K562 (cell line): ENCODE measurements at regions not wholly inside any gene's neighbourhood (a gene's known extent, or its start where the extent isn't known, plus 50 kb on each side); places are given as distances from the start of the nearest gene placed in this dataset.

Experiments used
- ATAC-seq: fragments of 200-7000 bp; cut with Tn5 transposase; 3 replicates; pipeline ENCODE4 v1.9.1; 2020; ENCODE audit warnings: moderate library complexity
- BruUV-seq: library from RNA; stranded (reverse); fragments of 400-500 nt; replicated peaks from 2 replicates; lab custom pipeline; 2021; lab: Mats Ljungman, UMichigan
- CTCF ChIA-PET: fragments of 300-600 bp; formaldehyde crosslinking; extraction: SDS; loops from one replicate; lab custom pipeline; 2021; ENCODE audit warnings: low intra/inter-chr PET ratio; lab: Yijun Ruan, JAX
- POLR2A ChIA-PET: fragments of 300-600, 350-650 bp; sonication (Branson Sonifier 250); formaldehyde crosslinking; extraction: SDS; loops from one replicate; lab custom pipeline; 2021; ENCODE audit warnings: antibody characterized with exemption, inconsistent platforms; lab: Yijun Ruan, JAX
- DNase-seq, 4 experiments: peaks; one replicate each; pipeline versions ENCODE4 v3.0.0 to v3.0.0-alpha.2; 2011 to 2018; ENCODE audit warnings: low spot score in 3 of 4, mixed read lengths in 3 of 4; ENCODE audit errors: extremely low read depth in 1 of 4
- FAIRE-seq: peaks from 2 replicates; lab custom pipeline; 2011; peaks lifted over from hg19 to GRCh38; lab: Jason Lieb, UNC
- H2AFZ ChIP-seq: 2 replicates; pipeline ENCODE4 v1.6.0; 2011; ENCODE audit warnings: low read depth, low read length, control low read depth, inconsistent platforms
- H3K27ac ChIP-seq: fragments of 200-600 bp; 3 replicates; pipeline ENCODE4 v1.8.0; 2011; ENCODE audit warnings: low read depth, mild to moderate bottlenecking, control low read depth, inconsistent platforms, low read length, moderate library complexity, mixed read lengths; ENCODE audit errors: extremely low read depth
- H3K27me3 ChIP-seq, 2 experiments: fragments of 300-600 bp in 1 of 2; 2 replicates in 1 of 2; 3 replicates in 1 of 2; pipeline versions ENCODE4 v1.6.0 to v1.8.0; 2011; ENCODE audit warnings: inconsistent platforms in 2 of 2, low read length in 2 of 2, mild to moderate bottlenecking in 1 of 2, mixed read lengths in 1 of 2, moderate library complexity in 1 of 2; ENCODE audit not compliant: control insufficient read depth in 2 of 2, insufficient read depth in 2 of 2
- H3K36me3 ChIP-seq: fragments of 300-600 bp; 3 replicates; pipeline ENCODE4 v1.8.0; 2011; ENCODE audit warnings: mild to moderate bottlenecking, low read length, inconsistent platforms; ENCODE audit not compliant: control insufficient read depth, insufficient read depth
- H3K4me1 ChIP-seq, 2 experiments: fragments of 200-600 bp in 1 of 2; replicated peaks in 1 of 2; 2 replicates in 1 of 2; 3 replicates in 1 of 2; pipeline versions ENCODE4 v1.5.1 to v1.8.0; 2011; ENCODE audit warnings: inconsistent platforms in 2 of 2, low read length in 2 of 2, mild to moderate bottlenecking in 1 of 2, mixed read lengths in 1 of 2, moderate library complexity in 1 of 2; ENCODE audit not compliant: control insufficient read depth in 2 of 2, insufficient read depth in 2 of 2
- H3K4me2 ChIP-seq: 2 replicates; pipeline ENCODE4 v1.6.1; 2011; ENCODE audit warnings: low read length, control low read depth, inconsistent platforms, mixed read lengths; ENCODE audit not compliant: insufficient read depth
- H3K4me3 ChIP-seq: fragments of 200-600 bp; sonication (generic), shearing (Covaris generic); 2 replicates; pipeline ENCODE4 v1.5.1; 2016; ENCODE audit warnings: control low read depth, inconsistent platforms
- H3K79me2 ChIP-seq: fragments of 200-600 bp; 3 replicates; pipeline ENCODE4 v1.8.0; 2011; ENCODE audit warnings: low read length, inconsistent platforms; ENCODE audit not compliant: control insufficient read depth, insufficient read depth
- H3K9ac ChIP-seq, 2 experiments: 2 replicates each; pipeline versions ENCODE4 v1.6.0 to v1.6.1; 2011; ENCODE audit warnings: low read depth in 2 of 2, low read length in 2 of 2, control low read depth in 1 of 2, inconsistent platforms in 1 of 2, mild to moderate bottlenecking in 1 of 2, mixed read lengths in 1 of 2; ENCODE audit not compliant: insufficient read depth in 1 of 2
- H3K9me1 ChIP-seq: one replicate; pipeline ENCODE4 v1.6.0; 2011; ENCODE audit warnings: inconsistent platforms, mild to moderate bottlenecking, low read length, moderate library complexity; ENCODE audit not compliant: control insufficient read depth, insufficient read depth
- H3K9me3 ChIP-seq: replicated peaks from 2 replicates; pipeline ENCODE4 v1.5.1; 2011; ENCODE audit warnings: low read depth, low read length, inconsistent platforms; ENCODE audit not compliant: control insufficient read depth, insufficient read depth
- H4K20me1 ChIP-seq: replicated peaks from 2 replicates; pipeline ENCODE4 v1.6.1; 2011; ENCODE audit warnings: low read length, inconsistent platforms, mixed read lengths; ENCODE audit not compliant: control insufficient read depth, insufficient read depth
- CHD7 ChIP-seq: fragments of 200-600 bp; sonication (generic); IDR thresholded peaks from one replicate; pipeline ENCODE4 v1.6.1; 2012; ENCODE audit warnings: mild to moderate bottlenecking, low read depth, low read length, inconsistent platforms
- L3MBTL2 ChIP-seq: fragments of 450-650 bp; IDR thresholded peaks from 2 replicates; pipeline ENCODE4 v1.6.1; 2016; ENCODE audit warnings: mild to moderate bottlenecking, moderate library complexity
- MCM2 ChIP-seq: fragments of 450-650 bp; IDR thresholded peaks from 2 replicates; pipeline ENCODE4 v1.6.1; 2017; ENCODE audit warnings: low read depth, mild to moderate bottlenecking
- MYNN ChIP-seq, 2 experiments: sonication (generic); formaldehyde crosslinking in 1 of 2; IDR thresholded peaks; 2 replicates each; pipeline versions ENCODE4 v1.5.0 to v1.6.1; 2016 to 2020; ENCODE audit warnings: antibody characterized with exemption in 1 of 2, missing genetic modification reagents in 1 of 2
- NFE2L1 ChIP-seq: fragments of 450-650 bp; IDR thresholded peaks from 2 replicates; pipeline ENCODE4 v1.6.1; 2016; ENCODE audit warnings: missing genetic modification characterization, low read depth, mild to moderate bottlenecking, missing compliant biosample characterization, moderate library complexity, borderline replicate concordance
- PYGO2 ChIP-seq: fragments of 450-650 bp; IDR thresholded peaks from 2 replicates; pipeline ENCODE4 v1.6.1; 2016; ENCODE audit warnings: mild to moderate bottlenecking, missing genetic modification characterization, moderate library complexity, missing compliant biosample characterization
- SMARCB1 ChIP-seq: IDR thresholded peaks from 2 replicates; pipeline ENCODE4 v1.6.1; 2011; ENCODE audit warnings: improper control_type of control experiment, low read depth; ENCODE audit not compliant: insufficient read length
- TAF1 ChIP-seq: IDR thresholded peaks from 2 replicates; pipeline ENCODE4 v1.6.1; 2011; ENCODE audit warnings: mild to moderate bottlenecking, low read length, moderate library complexity; ENCODE audit not compliant: insufficient read depth, control insufficient read depth, severe bottlenecking; ENCODE audit errors: extremely low read depth
- TCF7 ChIP-seq: sonication (generic); IDR thresholded peaks from 2 replicates; pipeline ENCODE4 v1.6.1; 2016; ENCODE audit warnings: antibody characterized with exemption, borderline replicate concordance
- ZEB2 ChIP-seq: fragments of 450-650 bp; IDR thresholded peaks from 2 replicates; pipeline ENCODE4 v1.6.1; 2016
- WGBS: fragments of 100-300 bp; shearing (Covaris generic); methylation state at CpG from one replicate; pipeline ENCODE4 v1.1.6; 2016; ENCODE audit warnings: low coverage, mixed read lengths; ENCODE audit not compliant: insufficient coverage; ENCODE audit errors: missing lambda C conversion rate; 5-methylcytosine and 5-hydroxymethylcytosine counted together
- in situ Hi-C: fragments of 300-500 bp; cut with MboI; formaldehyde crosslinking; loops from 4 replicates; pipeline ENCODE4 v1.15.0; 2018; ENCODE audit warnings: inconsistent platforms, mixed read lengths
- intact Hi-C: fragments of 100-400 bp; cut with micrococcal nuclease; formaldehyde crosslinking; loops from 2 replicates; pipeline ENCODE4 v1.14.2; 2022
- TF ChIP-seq, protein P1 (sequence below): sonication (generic); formaldehyde crosslinking; IDR thresholded peaks from 2 replicates; pipeline ENCODE4 v1.8.0; 2022; ENCODE audit warnings: missing genetic modification reagents, mild to moderate bottlenecking, moderate library complexity, borderline replicate concordance

DNA sequence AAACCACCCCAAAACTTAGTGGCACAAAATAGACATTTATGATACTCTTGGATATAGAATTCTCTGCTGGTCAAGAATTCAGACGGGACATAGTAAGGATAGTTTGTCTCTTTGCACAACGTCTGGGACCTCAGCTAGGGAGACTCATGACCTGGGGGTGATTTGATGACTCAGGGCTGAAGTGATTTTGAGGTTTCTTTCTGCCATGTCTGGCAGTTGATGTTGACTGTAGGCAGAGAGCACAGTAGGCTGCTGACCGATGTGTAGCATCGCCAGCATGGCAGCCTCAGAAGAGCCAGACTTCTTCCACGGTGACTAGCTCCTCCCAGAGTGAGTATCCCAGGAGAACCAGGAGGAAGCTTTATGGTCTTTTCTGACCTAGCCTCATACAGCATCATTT, 88.9 kb upstream of the FRMD6 start (continued):
- TF ChIP-seq, protein P1, sequence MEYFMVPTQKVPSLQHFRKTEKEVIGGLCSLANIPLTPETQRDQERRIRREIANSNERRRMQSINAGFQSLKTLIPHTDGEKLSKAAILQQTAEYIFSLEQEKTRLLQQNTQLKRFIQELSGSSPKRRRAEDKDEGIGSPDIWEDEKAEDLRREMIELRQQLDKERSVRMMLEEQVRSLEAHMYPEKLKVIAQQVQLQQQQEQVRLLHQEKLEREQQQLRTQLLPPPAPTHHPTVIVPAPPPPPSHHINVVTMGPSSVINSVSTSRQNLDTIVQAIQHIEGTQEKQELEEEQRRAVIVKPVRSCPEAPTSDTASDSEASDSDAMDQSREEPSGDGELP (CRISPR knock-in tag) = no peak
- TF ChIP-seq MCM2 (no peak), L3MBTL2 (no peak), SMARCB1 (no peak), NFE2L1 (tag) (no peak), PYGO2 (tag) (no peak), TCF7 (no peak), ZEB2 (no peak), MYNN (IDR thresholded peaks at IDR 0.05) (no peak), MYNN (CRISPR knock-in tag; IDR thresholded peaks at IDR 0.05) (no peak)

DNA sequence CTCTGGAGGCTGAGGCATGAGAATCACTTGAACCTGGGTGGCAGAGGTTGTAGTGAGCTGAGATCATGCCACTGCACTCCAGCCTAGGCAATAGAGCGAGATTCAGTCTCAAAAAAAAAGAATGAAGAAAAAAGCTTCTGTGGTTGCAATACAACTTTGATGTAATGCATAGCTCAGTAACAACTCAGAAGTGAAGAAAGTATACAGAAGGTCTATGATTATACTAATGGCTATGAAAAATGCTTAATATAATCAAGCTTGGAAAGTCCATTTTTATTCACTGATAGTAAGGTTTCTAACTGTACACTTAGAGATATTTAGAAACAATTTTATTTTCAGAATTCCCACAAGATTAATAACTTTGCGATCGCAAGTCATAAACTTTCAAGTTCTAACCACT, 88.2 kb upstream of the FRMD6 start:
- POLR2A ChIA-PET = no interaction called here
- TF ChIP-seq TAF1 = no peak
- TF ChIP-seq CHD7 = no peak

More for the DNA sequence above, 88.2 kb upstream of the FRMD6 start:
- Histone ChIP-seq H3K9ac (no peak overlapping the region), H2AFZ (no peak overlapping the region), H3K9me1 (no peaks in the 10 kb centered on the region), H3K27ac (no peak overlapping the region), H3K27me3 (no peaks in the 10 kb centered on the region; a peak in 1 of 5 replicates), H3K4me3 (no peak overlapping the region), H3K79me2 (no peaks in the 10 kb centered on the region), H3K36me3 (no peaks in the 10 kb centered on the region), H4K20me1 (no peaks in the 10 kb centered on the region), H3K4me2 (no peak overlapping the region), H3K4me1 (no peaks in the 10 kb centered on the region), H3K9me3 (no peaks in the 10 kb centered on the region)
- DNase-seq = no peak
- in situ Hi-C loops = no loop called here
- ATAC-seq = no peak
- 36% methylated on average over 2 of the region's 3 CpGs for WGBS
- CTCF ChIA-PET = no interaction called here
- no peak for FAIRE-seq
- intact Hi-C loops = no loop called here
- BruUV-seq = no TSS peak
